ENCODE measurements at regions not wholly inside any gene's neighbourhood (a gene's known extent, or its start where the extent isn't known, plus 50 kb on each side); places are given as distances from the start of the nearest gene placed in this dataset.

DNA sequence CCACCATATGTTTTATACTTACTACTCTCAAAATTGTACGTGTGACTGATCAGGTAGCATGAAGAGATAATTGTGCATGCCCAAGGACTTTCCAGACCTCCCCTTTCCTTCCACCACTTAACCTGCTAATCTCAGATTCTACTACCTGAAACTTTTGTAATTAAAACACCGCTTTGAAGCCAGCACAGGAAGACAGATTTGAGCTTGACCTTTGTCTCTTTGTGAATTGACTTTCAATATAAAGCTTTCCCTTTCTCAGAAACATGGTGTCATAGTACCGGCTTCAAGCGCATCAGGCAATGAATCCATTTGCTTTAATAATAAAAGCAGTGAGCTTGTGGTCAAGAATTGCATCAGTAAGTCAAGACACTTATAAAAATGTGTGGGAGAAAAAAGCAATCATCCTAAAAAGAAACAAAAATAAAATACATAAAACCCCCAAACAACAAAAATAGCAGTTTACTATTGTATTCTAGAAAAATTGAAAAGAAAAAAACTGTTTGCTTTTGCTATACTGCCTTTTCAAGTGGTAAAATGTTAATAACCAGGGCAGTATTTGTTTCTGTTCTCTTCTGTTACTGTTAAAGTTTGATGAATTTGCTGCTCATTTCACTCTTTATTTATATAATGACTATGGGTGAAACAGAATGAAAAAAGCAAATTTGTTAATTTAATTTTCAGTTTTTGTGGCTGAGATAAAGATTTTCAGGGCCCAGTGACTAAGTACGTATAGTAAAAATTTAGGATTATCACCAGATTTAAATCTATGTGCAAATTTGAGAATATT lies 2075.3 kb downstream of the PCDH9 start:
- TF ChIP-seq, protein P1, sequence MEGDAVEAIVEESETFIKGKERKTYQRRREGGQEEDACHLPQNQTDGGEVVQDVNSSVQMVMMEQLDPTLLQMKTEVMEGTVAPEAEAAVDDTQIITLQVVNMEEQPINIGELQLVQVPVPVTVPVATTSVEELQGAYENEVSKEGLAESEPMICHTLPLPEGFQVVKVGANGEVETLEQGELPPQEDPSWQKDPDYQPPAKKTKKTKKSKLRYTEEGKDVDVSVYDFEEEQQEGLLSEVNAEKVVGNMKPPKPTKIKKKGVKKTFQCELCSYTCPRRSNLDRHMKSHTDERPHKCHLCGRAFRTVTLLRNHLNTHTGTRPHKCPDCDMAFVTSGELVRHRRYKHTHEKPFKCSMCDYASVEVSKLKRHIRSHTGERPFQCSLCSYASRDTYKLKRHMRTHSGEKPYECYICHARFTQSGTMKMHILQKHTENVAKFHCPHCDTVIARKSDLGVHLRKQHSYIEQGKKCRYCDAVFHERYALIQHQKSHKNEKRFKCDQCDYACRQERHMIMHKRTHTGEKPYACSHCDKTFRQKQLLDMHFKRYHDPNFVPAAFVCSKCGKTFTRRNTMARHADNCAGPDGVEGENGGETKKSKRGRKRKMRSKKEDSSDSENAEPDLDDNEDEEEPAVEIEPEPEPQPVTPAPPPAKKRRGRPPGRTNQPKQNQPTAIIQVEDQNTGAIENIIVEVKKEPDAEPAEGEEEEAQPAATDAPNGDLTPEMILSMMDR (IDR thresholded peaks at IDR 0.05), result no peak
- no peak for TF ChIP-seq POLR2A (IDR thresholded peaks at IDR 0.05)
